Thyroid gland (tissue), 4 donors: ENCODE measurements at regions not wholly inside any gene's neighbourhood (a gene's known extent, or its start where the extent isn't known, plus 50 kb on each side); places are given as distances from the start of the nearest gene placed in this dataset.

Source experiments
- DNase-seq, 2 donors: peaks; one replicate each; pipeline ENCODE4 v3.0.0-alpha.2; 2019
- H3K27ac ChIP-seq, 3 donors: fragments of 200-600 bp; sonication (generic); 1 replicate in 2 of 3; 2 replicates in 1 of 3; pipeline ENCODE4 v1.5.1; 2016 to 2019; ENCODE audit warnings: mild to moderate bottlenecking in 1 of 3, moderate library complexity in 1 of 3
- H3K27me3 ChIP-seq: fragments of 200-600 bp; sonication (generic); one replicate; pipeline ENCODE4 v1.5.1; 2019
- H3K36me3 ChIP-seq, 2 donors: fragments of 200-600 bp; sonication (generic); one replicate each; pipeline ENCODE4 v1.5.1; 2016 to 2019
- H3K4me1 ChIP-seq, 2 donors: fragments of 200-600 bp; sonication (generic); one replicate each; pipeline ENCODE4 v1.5.1; 2017 to 2019
- H3K4me3 ChIP-seq, 3 donors: fragments of 200-600 bp; sonication (generic); replicated peaks in 1 of 3; 1 replicate in 2 of 3; 2 replicates in 1 of 3; pipeline ENCODE4 v1.5.1; 2016; ENCODE audit warnings: mild to moderate bottlenecking in 1 of 3
- H3K9me3 ChIP-seq: fragments of 200-600 bp; sonication (generic); one replicate; pipeline ENCODE4 v1.5.1; 2017
- POLR2A ChIP-seq, 2 donors: fragments of 450-650 bp; IDR thresholded peaks; one replicate each; pipeline ENCODE4 v1.6.1; 2017; ENCODE audit warnings: antibody characterized with exemption in 2 of 2, mild to moderate bottlenecking in 2 of 2, moderate library complexity in 1 of 2
- WGBS, 2 donors: methylation state at CpG; one replicate each; pipeline ENCODE4 v1.1.5; 2017; 5-methylcytosine and 5-hydroxymethylcytosine counted together
- intact Hi-C: fragments of 100-400 bp; cut with DNase I; formaldehyde crosslinking; loops from one replicate; pipeline ENCODE4 v1.15.1; 2023
- TF ChIP-seq, protein P1 (sequence below), 6 experiments: fragments of 200-600 bp in 3 of 6; fragments of 450-650 bp in 3 of 6; sonication (generic) in 3 of 6; IDR thresholded peaks; one replicate each; pipeline ENCODE4 v1.5.1; 2016 to 2019; ENCODE audit warnings: antibody characterized with exemption in 6 of 6, mild to moderate bottlenecking in 2 of 6, inconsistent platforms in 1 of 6, moderate library complexity in 1 of 6

DNA sequence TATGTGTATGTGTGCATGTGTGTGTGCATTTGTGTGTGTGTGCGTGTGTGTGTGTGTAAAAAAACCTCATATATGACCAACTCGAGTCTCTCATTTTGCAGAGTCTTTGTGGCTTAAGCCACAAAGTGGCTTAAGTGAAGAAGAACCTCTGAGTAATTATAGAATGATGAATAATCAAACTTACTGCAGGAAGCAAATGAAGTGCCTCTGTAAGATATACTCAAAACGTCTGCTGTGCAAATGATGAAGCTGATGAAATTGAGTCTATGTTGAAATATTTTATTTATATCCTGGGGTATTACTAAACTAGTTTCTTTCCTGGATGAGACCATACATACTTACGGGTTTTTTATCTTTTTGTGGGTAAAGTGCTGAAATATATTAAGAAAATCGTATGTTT, 1198.7 kb downstream of the PCDH7 start:
- no peak for DNase-seq
- H3K27me3 ChIP-seq: no peaks in the 10 kb centered on the region
- H3K9me3 ChIP-seq: no peaks in the 10 kb centered on the region
- 44 to 73% methylated on average over 5 of the region's 5 CpGs for WGBS, 2 donors
- TF ChIP-seq, protein P1, sequence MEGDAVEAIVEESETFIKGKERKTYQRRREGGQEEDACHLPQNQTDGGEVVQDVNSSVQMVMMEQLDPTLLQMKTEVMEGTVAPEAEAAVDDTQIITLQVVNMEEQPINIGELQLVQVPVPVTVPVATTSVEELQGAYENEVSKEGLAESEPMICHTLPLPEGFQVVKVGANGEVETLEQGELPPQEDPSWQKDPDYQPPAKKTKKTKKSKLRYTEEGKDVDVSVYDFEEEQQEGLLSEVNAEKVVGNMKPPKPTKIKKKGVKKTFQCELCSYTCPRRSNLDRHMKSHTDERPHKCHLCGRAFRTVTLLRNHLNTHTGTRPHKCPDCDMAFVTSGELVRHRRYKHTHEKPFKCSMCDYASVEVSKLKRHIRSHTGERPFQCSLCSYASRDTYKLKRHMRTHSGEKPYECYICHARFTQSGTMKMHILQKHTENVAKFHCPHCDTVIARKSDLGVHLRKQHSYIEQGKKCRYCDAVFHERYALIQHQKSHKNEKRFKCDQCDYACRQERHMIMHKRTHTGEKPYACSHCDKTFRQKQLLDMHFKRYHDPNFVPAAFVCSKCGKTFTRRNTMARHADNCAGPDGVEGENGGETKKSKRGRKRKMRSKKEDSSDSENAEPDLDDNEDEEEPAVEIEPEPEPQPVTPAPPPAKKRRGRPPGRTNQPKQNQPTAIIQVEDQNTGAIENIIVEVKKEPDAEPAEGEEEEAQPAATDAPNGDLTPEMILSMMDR (IDR thresholded peaks at IDR 0.05): no peak
- no peak for TF ChIP-seq POLR2A (IDR thresholded peaks at IDR 0.05)
- no peak overlapping the region for H3K27ac ChIP-seq
- intact Hi-C loops: no loop called here
- no peaks in the 10 kb centered on the region for H3K4me1 ChIP-seq
- H3K4me3 ChIP-seq: no peak overlapping the region
- H3K36me3 ChIP-seq: no peaks in the 10 kb centered on the region

DNA sequence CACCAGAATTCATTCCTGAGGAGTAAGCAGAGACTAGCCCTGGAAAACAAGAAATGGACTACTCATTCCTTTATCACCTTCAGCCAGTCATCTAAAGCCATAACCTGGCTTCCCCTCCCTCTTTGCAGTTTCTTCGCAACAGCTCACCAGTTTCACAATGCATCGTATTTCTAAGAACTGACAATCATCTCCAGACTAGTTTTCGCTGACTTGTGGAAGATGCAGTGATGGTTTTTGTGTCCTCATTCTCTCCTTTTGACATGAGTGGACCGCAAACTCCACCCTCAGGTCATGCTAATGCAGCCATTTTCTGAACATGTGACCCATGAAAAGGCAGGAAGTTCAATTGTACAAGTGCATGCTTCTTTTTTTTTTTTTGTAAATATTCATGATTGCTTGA, 1203.5 kb downstream of the PCDH7 start:
- intact Hi-C loops: no loop called here
- H3K27ac ChIP-seq: no peak overlapping the region
- H3K27me3 ChIP-seq: no peaks in the 10 kb centered on the region
- no peak for TF ChIP-seq POLR2A (IDR thresholded peaks at IDR 0.05)
- TF ChIP-seq, protein P1 (IDR thresholded peaks at IDR 0.05): no peak
- no peaks in the 10 kb centered on the region for H3K4me1 ChIP-seq
- H3K4me3 ChIP-seq: no peak overlapping the region
- 94 to 95% methylated on average over 4 of the region's 4 CpGs for WGBS, 2 donors
- H3K9me3 ChIP-seq: no peaks in the 10 kb centered on the region
- no peak for DNase-seq
- H3K36me3 ChIP-seq: no peaks in the 10 kb centered on the region

DNA sequence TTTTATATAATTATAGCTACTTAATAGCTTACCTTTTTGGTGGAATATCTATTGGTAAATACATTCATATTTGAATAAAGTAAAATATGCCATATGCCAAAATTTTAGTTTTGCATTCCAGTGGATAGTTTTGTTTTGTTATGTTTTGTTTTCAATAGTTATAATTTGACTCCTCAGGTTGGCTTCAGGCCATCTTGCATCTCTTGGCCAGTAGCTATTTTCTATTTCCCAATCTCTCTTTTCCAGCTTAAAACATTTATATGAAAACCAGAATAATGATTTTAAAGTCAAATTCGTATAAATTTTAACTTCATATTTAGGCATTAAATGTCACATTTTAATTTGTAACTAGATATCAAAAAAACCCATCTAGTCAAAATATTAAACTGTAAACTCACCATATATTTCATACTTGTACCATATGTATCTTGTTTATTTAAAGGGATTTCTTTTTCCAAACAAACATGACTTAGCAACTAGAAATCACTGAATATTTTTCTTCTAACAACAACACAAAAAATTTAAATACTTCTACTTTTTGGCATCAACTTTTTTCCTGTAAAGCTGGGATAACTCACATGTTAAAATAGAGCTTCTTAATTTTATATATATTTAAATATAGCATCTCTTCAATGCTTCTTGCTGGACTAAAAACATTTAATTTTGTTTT, 1209.6 kb downstream of the PCDH7 start:
- intact Hi-C loops: no loop called here
- Histone ChIP-seq H3K9me3 (no peaks in the 10 kb centered on the region), H3K4me1 (no peaks in the 10 kb centered on the region)

DNA sequence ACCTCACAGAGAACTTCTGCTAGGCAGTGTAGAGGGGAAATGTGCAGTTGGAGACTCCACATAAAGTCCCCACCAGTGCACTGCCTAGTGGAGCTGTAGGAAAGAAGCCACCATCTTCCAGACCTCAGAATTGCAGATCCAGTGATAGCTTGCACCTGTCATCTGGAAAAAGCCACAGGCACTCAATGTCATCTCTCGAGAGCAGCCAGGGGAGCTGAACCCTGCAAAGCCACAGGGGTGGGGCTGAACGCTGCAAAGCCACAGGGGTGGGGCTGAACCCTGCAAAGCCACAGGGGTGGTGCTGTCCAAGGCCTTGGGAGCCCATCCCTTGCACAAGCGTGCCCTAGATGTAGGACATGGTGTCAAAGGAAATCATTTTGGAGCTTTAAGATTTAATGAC, 1226.3 kb downstream of the PCDH7 start:
- no peaks in the 10 kb centered on the region for H3K4me1 ChIP-seq
- no peak overlapping the region for H3K27ac ChIP-seq
- DNase-seq: no peak
- H3K36me3 ChIP-seq: no peaks in the 10 kb centered on the region
- no peaks in the 10 kb centered on the region for H3K27me3 ChIP-seq
- H3K9me3 ChIP-seq: no peaks in the 10 kb centered on the region
- H3K4me3 ChIP-seq: no peak overlapping the region
- TF ChIP-seq, protein P1 (IDR thresholded peaks at IDR 0.05): no peak
- no peak for TF ChIP-seq POLR2A (IDR thresholded peaks at IDR 0.05)
- intact Hi-C loops: no loop called here
- 33 to 80% methylated on average over 2 of the region's 3 CpGs for WGBS, 2 donors

More for the DNA sequence above, 1209.6 kb downstream of the PCDH7 start:
- WGBS, 2 donors: 78% methylated on average over 1 of the region's 1 CpG
- Histone ChIP-seq H3K36me3 (no peaks in the 10 kb centered on the region), H3K27me3 (no peaks in the 10 kb centered on the region), H3K27ac (no peak overlapping the region), H3K4me3 (no peak overlapping the region)
- TF ChIP-seq POLR2A (IDR thresholded peaks at IDR 0.05): no peak
- TF ChIP-seq, protein P1 (IDR thresholded peaks at IDR 0.05): no peak
- no peak for DNase-seq

DNA sequence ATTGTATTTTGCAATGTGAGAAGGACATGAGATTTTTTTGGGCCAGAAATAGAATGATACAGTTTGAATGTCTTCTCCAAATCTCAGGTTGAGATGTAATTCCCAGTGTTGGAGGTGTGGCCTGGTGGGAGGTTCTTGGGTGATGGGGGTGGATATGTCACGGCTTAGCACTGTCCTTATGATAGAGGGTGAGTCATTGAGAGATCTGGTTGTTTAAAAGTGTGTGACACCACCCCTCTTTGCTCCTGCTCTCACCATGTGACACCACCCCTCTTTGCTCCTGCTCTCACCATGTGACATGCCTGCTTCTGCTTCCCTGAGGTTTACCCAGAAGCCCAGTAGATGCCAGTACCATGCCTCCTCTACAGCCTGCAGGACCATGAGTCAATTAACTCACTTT, 1226.9 kb downstream of the PCDH7 start:
- H3K36me3 ChIP-seq: no peaks in the 10 kb centered on the region

More for the DNA sequence above, 1226.9 kb downstream of the PCDH7 start:
- H3K27me3 ChIP-seq: no peaks in the 10 kb centered on the region
- intact Hi-C loops: no loop called here
- 84 to 94% methylated on average over 1 of the region's 1 CpG for WGBS, 2 donors
- H3K9me3 ChIP-seq: no peaks in the 10 kb centered on the region
- no peak overlapping the region for H3K4me3 ChIP-seq
- TF ChIP-seq, protein P1 (IDR thresholded peaks at IDR 0.05): no peak
- no peak for TF ChIP-seq POLR2A (IDR thresholded peaks at IDR 0.05)
- no peak for DNase-seq
- H3K27ac ChIP-seq: no peak overlapping the region
- H3K4me1 ChIP-seq: no peaks in the 10 kb centered on the region
